ENCODE measurements at regions not wholly inside any gene's neighbourhood (a gene's known extent, or its start where the extent isn't known, plus 50 kb on each side); places are given as distances from the start of the nearest gene placed in this dataset.

DNA sequence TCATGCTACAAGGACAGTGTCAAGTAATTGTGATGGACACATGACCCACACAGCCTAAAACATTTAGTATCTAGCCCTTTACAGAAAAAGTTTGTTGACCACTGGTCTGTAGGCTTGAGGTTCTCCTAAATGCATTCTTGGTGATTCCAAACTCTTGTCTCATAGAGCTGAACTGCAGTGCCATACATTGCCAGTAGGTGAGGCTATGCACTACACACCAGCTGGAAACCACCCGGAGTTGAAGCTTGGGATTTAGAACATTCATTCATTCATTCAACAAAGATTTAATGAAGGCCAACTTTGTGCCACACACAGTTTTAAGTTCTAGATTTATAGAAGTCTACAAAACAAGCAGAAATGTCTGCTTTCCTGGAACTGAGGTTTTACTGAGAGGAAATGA, 77.3 kb upstream of the TCF7L2 start:
- WGBS (ENCODE audit: low lambda C conversion rate): 57% methylated on average over 1 of the region's 1 CpG
- Histone ChIP-seq H3K9me3 (no peaks in the 10 kb centered on the region), H3K4me2 (no peak overlapping the region), H3K27ac (ENCODE audit: low read depth in 2 of 2, low read length in 1 of 2) (no peak overlapping the region), H3K36me3 (replicated peaks in 1 of 2; ENCODE audit: control insufficient read depth in 1 of 2, insufficient read depth in 2 of 2, low read length in 1 of 2) (no peaks in the 10 kb centered on the region), H3F3A (replicated peaks; ENCODE audit: insufficient read depth) (no peaks in the 10 kb centered on the region), H3K27me3 (ENCODE audit: insufficient read depth) (no peaks in the 10 kb centered on the region), H2AFZ (ENCODE audit: low read depth) (no peak overlapping the region), H3K9ac (no peak overlapping the region), H4K20me1 (ENCODE audit: insufficient read depth) (no peaks in the 10 kb centered on the region), H3K79me2 (ENCODE audit: insufficient read depth) (no peaks in the 10 kb centered on the region), H3K9me2 (no peaks in the 10 kb centered on the region), H3K4me3 (ENCODE audit: low read depth in 2 of 2, low read length in 1 of 2) (no peak overlapping the region), H3K4me1 (ENCODE audit: control insufficient read depth in 1 of 2, insufficient read depth in 2 of 2, low read depth in 1 of 2, low read length in 1 of 2) (no peaks in the 10 kb centered on the region)
- ChIA-PET POLR2A (no interaction called here), CTCF (no interaction called here)
- TF ChIP-seq, protein P1, sequence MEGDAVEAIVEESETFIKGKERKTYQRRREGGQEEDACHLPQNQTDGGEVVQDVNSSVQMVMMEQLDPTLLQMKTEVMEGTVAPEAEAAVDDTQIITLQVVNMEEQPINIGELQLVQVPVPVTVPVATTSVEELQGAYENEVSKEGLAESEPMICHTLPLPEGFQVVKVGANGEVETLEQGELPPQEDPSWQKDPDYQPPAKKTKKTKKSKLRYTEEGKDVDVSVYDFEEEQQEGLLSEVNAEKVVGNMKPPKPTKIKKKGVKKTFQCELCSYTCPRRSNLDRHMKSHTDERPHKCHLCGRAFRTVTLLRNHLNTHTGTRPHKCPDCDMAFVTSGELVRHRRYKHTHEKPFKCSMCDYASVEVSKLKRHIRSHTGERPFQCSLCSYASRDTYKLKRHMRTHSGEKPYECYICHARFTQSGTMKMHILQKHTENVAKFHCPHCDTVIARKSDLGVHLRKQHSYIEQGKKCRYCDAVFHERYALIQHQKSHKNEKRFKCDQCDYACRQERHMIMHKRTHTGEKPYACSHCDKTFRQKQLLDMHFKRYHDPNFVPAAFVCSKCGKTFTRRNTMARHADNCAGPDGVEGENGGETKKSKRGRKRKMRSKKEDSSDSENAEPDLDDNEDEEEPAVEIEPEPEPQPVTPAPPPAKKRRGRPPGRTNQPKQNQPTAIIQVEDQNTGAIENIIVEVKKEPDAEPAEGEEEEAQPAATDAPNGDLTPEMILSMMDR (IDR thresholded peaks at IDR 0.05): peak; percentile 35; the same call in 1 of the 2 replicates
- no peak for TF ChIP-seq TCF12 (IDR thresholded peaks at IDR 0.05)
- DNase-seq: no peak

DNA sequence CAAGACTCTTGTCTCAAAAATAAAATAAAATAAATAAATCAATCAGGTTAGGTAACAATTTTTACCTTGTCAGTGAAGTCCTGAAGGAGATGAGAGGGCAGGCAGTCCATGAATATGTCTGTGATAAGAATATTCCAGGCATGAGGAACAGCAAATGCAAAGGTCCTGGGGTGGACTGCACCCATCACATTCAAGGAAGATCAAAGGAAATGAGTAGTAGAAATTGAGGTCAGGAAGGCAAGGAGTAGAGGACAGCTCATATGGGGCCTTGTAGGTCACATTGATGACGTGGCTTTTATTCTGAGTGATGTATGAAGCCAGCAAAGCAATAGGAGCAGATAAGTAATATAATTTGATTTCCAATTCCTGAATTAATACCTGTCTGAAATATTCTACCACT, 76.5 kb upstream of the TCF7L2 start:
- no peak overlapping the region for H3K4me2 ChIP-seq
- ChIA-PET POLR2A (no interaction called here), CTCF (no interaction called here)
- no peak for DNase-seq
- H3K4me1 ChIP-seq (ENCODE audit: control insufficient read depth in 1 of 2, insufficient read depth in 2 of 2, low read depth in 1 of 2, low read length in 1 of 2): no peaks in the 10 kb centered on the region
- no peaks in the 10 kb centered on the region for H3K27me3 ChIP-seq (ENCODE audit: insufficient read depth)
- H3K9me2 ChIP-seq: no peaks in the 10 kb centered on the region
- H3F3A ChIP-seq (replicated peaks; ENCODE audit: insufficient read depth): no peaks in the 10 kb centered on the region
- H3K9me3 ChIP-seq: no peaks in the 10 kb centered on the region
- no peak overlapping the region for H3K27ac ChIP-seq (ENCODE audit: low read depth in 2 of 2, low read length in 1 of 2)
- 38% methylated on average over 1 of the region's 1 CpG for WGBS (ENCODE audit: low lambda C conversion rate)
- H3K36me3 ChIP-seq (replicated peaks in 1 of 2; ENCODE audit: control insufficient read depth in 1 of 2, insufficient read depth in 2 of 2, low read length in 1 of 2): no peaks in the 10 kb centered on the region
- no peak overlapping the region for H2AFZ ChIP-seq (ENCODE audit: low read depth)
- H4K20me1 ChIP-seq (ENCODE audit: insufficient read depth): no peaks in the 10 kb centered on the region
- no peak overlapping the region for H3K4me3 ChIP-seq (ENCODE audit: low read depth in 2 of 2, low read length in 1 of 2)
- H3K9ac ChIP-seq: no peak overlapping the region
- TF ChIP-seq, protein P2, sequence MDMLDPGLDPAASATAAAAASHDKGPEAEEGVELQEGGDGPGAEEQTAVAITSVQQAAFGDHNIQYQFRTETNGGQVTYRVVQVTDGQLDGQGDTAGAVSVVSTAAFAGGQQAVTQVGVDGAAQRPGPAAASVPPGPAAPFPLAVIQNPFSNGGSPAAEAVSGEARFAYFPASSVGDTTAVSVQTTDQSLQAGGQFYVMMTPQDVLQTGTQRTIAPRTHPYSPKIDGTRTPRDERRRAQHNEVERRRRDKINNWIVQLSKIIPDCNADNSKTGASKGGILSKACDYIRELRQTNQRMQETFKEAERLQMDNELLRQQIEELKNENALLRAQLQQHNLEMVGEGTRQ (IDR thresholded peaks at IDR 0.05; ENCODE audit: borderline replicate concordance, low read depth, low read length): no peak
- TF ChIP-seq NFIC (IDR thresholded peaks at IDR 0.05; ENCODE audit: borderline replicate concordance): no peak
- TF ChIP-seq, protein P3, sequence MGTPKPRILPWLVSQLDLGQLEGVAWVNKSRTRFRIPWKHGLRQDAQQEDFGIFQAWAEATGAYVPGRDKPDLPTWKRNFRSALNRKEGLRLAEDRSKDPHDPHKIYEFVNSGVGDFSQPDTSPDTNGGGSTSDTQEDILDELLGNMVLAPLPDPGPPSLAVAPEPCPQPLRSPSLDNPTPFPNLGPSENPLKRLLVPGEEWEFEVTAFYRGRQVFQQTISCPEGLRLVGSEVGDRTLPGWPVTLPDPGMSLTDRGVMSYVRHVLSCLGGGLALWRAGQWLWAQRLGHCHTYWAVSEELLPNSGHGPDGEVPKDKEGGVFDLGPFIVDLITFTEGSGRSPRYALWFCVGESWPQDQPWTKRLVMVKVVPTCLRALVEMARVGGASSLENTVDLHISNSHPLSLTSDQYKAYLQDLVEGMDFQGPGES (IDR thresholded peaks at IDR 0.05; ENCODE audit: low read depth, low read length): no peak
- no peaks in the 10 kb centered on the region for H3K79me2 ChIP-seq (ENCODE audit: insufficient read depth)

DNA sequence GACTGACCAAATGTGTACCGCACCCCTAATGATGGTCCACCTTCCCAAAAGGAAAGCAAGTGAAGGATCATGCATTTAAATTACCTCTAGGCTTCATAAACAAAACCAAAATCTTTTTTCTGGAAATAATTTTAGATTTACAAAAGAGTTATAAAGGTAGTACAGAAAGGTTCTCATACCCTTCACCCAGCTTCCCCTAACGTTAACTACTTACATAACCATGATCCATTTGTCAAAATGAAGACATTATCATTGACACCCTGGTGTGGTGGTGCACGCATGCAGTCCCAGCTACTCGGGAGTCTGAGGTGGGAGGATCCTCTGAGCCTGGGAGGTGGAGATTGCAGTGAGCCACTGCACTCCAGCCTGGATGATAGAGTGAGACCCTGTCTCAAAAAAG, 75.1 kb upstream of the TCF7L2 start:
- TF ChIP-seq, protein P4, sequence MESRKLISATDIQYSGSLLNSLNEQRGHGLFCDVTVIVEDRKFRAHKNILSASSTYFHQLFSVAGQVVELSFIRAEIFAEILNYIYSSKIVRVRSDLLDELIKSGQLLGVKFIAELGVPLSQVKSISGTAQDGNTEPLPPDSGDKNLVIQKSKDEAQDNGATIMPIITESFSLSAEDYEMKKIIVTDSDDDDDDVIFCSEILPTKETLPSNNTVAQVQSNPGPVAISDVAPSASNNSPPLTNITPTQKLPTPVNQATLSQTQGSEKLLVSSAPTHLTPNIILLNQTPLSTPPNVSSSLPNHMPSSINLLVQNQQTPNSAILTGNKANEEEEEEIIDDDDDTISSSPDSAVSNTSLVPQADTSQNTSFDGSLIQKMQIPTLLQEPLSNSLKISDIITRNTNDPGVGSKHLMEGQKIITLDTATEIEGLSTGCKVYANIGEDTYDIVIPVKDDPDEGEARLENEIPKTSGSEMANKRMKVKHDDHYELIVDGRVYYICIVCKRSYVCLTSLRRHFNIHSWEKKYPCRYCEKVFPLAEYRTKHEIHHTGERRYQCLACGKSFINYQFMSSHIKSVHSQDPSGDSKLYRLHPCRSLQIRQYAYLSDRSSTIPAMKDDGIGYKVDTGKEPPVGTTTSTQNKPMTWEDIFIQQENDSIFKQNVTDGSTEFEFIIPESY (IDR thresholded peaks at IDR 0.05; ENCODE audit: borderline replicate concordance, low read depth): no peak
- TF ChIP-seq RFX5 (IDR thresholded peaks at IDR 0.05; ENCODE audit: low read length) (no peak), EP300 (IDR thresholded peaks at IDR 0.05; ENCODE audit: borderline replicate concordance in 1 of 2, low read depth in 1 of 2, low read length in 1 of 2) (no peak), TCF12 (IDR thresholded peaks at IDR 0.05) (no peak), CHD2 (IDR thresholded peaks at IDR 0.05; ENCODE audit: low read length, partially characterized antibody) (no peak), MEF2A (IDR thresholded peaks at IDR 0.05; ENCODE audit: borderline replicate concordance, low read depth) (no peak), RCOR1 (IDR thresholded peaks at IDR 0.05; ENCODE audit: low read length) (no peak)
- TF ChIP-seq, protein P2 (IDR thresholded peaks at IDR 0.05; ENCODE audit: borderline replicate concordance, low read depth, low read length): no peak
- TF ChIP-seq, protein P5, sequence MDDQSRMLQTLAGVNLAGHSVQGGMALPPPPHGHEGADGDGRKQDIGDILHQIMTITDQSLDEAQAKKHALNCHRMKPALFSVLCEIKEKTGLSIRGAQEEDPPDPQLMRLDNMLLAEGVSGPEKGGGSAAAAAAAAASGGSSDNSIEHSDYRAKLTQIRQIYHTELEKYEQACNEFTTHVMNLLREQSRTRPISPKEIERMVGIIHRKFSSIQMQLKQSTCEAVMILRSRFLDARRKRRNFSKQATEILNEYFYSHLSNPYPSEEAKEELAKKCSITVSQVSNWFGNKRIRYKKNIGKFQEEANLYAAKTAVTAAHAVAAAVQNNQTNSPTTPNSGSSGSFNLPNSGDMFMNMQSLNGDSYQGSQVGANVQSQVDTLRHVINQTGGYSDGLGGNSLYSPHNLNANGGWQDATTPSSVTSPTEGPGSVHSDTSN (IDR thresholded peaks at IDR 0.05): no peak
- H3K79me2 ChIP-seq (ENCODE audit: insufficient read depth): no peaks in the 10 kb centered on the region
- H3K36me3 ChIP-seq (replicated peaks in 1 of 2; ENCODE audit: control insufficient read depth in 1 of 2, insufficient read depth in 2 of 2, low read length in 1 of 2): no peaks in the 10 kb centered on the region
- H3K9me3 ChIP-seq: no peaks in the 10 kb centered on the region
- no peak overlapping the region for H3K4me3 ChIP-seq (ENCODE audit: low read depth in 2 of 2, low read length in 1 of 2)
- H4K20me1 ChIP-seq (ENCODE audit: insufficient read depth): no peaks in the 10 kb centered on the region
- H3K4me1 ChIP-seq (ENCODE audit: control insufficient read depth in 1 of 2, insufficient read depth in 2 of 2, low read depth in 1 of 2, low read length in 1 of 2): no peaks in the 10 kb centered on the region
- no peak overlapping the region for H3K9ac ChIP-seq
- CTCF ChIA-PET: no interaction called here
- H3K27me3 ChIP-seq (ENCODE audit: insufficient read depth): no peaks in the 10 kb centered on the region
- H2AFZ ChIP-seq (ENCODE audit: low read depth): no peak overlapping the region
- DNase-seq: no peak
- 86% methylated on average over 4 of the region's 4 CpGs for WGBS (ENCODE audit: low lambda C conversion rate)
- no peak overlapping the region for H3K4me2 ChIP-seq
- no peaks in the 10 kb centered on the region for H3K9me2 ChIP-seq
- H3K27ac ChIP-seq (ENCODE audit: low read depth in 2 of 2, low read length in 1 of 2): no peak overlapping the region
- POLR2A ChIA-PET: no interaction called here
- H3F3A ChIP-seq (replicated peaks; ENCODE audit: insufficient read depth): no peaks in the 10 kb centered on the region
